HUES64 (cell line): ENCODE measurements at regions not wholly inside any gene's neighbourhood (a gene's known extent, or its start where the extent isn't known, plus 50 kb on each side); places are given as distances from the start of the nearest gene placed in this dataset.

Source experiments
- H3K27ac ChIP-seq: 2 replicates; pipeline ENCODE4 v1.7.0; 2013; ENCODE audit warnings: low read depth, low read length, inconsistent platforms
- H3K27me3 ChIP-seq: 2 replicates; pipeline ENCODE4 v1.6.1; 2013; ENCODE audit warnings: mild to moderate bottlenecking, low read length; ENCODE audit not compliant: insufficient read depth
- H3K36me3 ChIP-seq: 2 replicates; pipeline ENCODE4 v1.6.1; 2013; ENCODE audit warnings: mild to moderate bottlenecking, low read length; ENCODE audit not compliant: insufficient read depth
- H3K4me1 ChIP-seq: 2 replicates; pipeline ENCODE4 v1.6.1; 2013; ENCODE audit warnings: mild to moderate bottlenecking, low read length, moderate library complexity; ENCODE audit not compliant: insufficient read depth
- H3K4me3 ChIP-seq: 2 replicates; pipeline ENCODE4 v1.5.1; 2013; ENCODE audit warnings: mild to moderate bottlenecking, low read length, moderate library complexity
- H3K9ac ChIP-seq: 2 replicates; pipeline ENCODE4 v1.6.1; 2013; ENCODE audit warnings: mild to moderate bottlenecking, low read depth, low read length
- H3K9me3 ChIP-seq: 2 replicates; pipeline ENCODE4 v1.6.1; 2013; ENCODE audit warnings: low read depth, low read length; ENCODE audit not compliant: insufficient read depth
- WGBS: fragments of 150-250, 120-280 bp; methylation state at CpG from one replicate; pipeline ENCODE4 v1.1.7; 2013; ENCODE audit warnings: missing lambda C conversion rate; 5-methylcytosine and 5-hydroxymethylcytosine counted together

GRCh38 chr5:86837610-86838009 is 219.9 kb downstream of the COX7C start:
- WGBS: 82% methylated on average over 1 of the region's 2 CpGs
- Histone ChIP-seq H3K27ac (no peak overlapping the region), H3K36me3 (no peaks in the 10 kb centered on the region), H3K4me1 (no peaks in the 10 kb centered on the region), H3K9me3 (no peaks in the 10 kb centered on the region), H3K9ac (no peak overlapping the region), H3K4me3 (no peak overlapping the region), H3K27me3 (no peaks in the 10 kb centered on the region)

DNA sequence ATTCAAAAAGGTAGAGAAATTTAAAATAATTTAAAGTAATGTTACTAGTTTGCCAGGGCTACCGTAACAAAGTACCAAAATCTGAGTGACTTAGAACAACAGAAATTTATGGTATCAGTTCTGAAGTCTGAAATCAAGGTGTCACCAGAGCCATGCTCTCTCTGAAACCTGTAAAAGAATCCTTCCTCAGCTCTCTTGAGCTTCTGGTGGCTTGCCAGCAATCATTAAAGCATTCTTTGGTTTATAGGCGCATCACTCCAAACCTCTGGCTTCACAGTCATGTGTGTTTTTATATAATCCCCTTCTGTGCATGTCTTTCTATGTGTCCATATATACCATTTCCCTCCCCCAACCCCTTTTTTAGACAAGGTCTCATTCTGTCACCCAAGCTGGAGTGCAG is 220.3 kb downstream of the COX7C start:
- no peaks in the 10 kb centered on the region for H3K27me3 ChIP-seq
- H3K27ac ChIP-seq: no peak overlapping the region
- H3K9me3 ChIP-seq: no peaks in the 10 kb centered on the region
- H3K9ac ChIP-seq: no peak overlapping the region
- H3K36me3 ChIP-seq: no peaks in the 10 kb centered on the region
- H3K4me3 ChIP-seq: no peak overlapping the region
- no peaks in the 10 kb centered on the region for H3K4me1 ChIP-seq
- 92% methylated on average over 2 of the region's 2 CpGs for WGBS

GRCh38 chr5:86841000-86841644 is 223.4 kb downstream of the COX7C start:
- Histone ChIP-seq H3K4me3 (no peak overlapping the region), H3K4me1 (no peaks in the 10 kb centered on the region), H3K36me3 (no peaks in the 10 kb centered on the region), H3K27me3 (no peaks in the 10 kb centered on the region), H3K27ac (no peak overlapping the region), H3K9me3 (no peaks in the 10 kb centered on the region), H3K9ac (no peak overlapping the region)
- WGBS: 89% methylated on average over 3 of the region's 3 CpGs

DNA sequence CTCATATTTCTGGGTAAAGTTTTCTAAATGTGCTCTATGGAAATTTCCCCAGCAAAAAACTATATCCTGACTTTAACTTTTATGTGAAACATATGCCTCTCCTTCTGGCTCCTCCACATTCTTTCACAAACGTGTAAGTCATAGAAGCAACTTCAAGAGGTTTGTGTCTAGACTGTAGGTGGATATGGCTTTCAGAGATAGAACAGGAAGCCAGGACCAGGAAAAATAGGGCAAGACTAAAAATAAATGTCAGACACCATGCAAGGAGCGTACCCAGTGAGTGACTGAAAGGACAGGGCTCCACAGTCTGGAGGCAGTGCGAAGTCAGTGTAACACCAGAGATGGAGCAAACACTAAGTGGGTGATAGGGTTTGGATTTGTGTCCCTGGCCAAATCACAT is 240.7 kb downstream of the COX7C start:
- WGBS: 97% methylated on average over 3 of the region's 3 CpGs
- Histone ChIP-seq H3K4me1 (peaks cover 5% of the 10 kb centered on the region; the same call in 1 of the 2 replicates), H3K9ac (no peak overlapping the region), H3K9me3 (no peaks in the 10 kb centered on the region), H3K4me3 (no peak overlapping the region), H3K27me3 (no peaks in the 10 kb centered on the region), H3K27ac (no peak overlapping the region), H3K36me3 (no peaks in the 10 kb centered on the region)

- 88% methylated on average over 2 of the region's 2 CpGs for WGBS
- Histone ChIP-seq H3K4me3 (no peak overlapping the region), H3K9ac (no peak overlapping the region), H3K36me3 (no peaks in the 10 kb centered on the region), H3K27ac (no peak overlapping the region), H3K9me3 (no peaks in the 10 kb centered on the region), H3K27me3 (no peaks in the 10 kb centered on the region), H3K4me1 (peaks cover 14% of the 10 kb centered on the region; the same call in 1 of the 2 replicates)
Measured at GRCh38 chr5:86861512-86861911, 243.8 kb downstream of the COX7C start.

DNA sequence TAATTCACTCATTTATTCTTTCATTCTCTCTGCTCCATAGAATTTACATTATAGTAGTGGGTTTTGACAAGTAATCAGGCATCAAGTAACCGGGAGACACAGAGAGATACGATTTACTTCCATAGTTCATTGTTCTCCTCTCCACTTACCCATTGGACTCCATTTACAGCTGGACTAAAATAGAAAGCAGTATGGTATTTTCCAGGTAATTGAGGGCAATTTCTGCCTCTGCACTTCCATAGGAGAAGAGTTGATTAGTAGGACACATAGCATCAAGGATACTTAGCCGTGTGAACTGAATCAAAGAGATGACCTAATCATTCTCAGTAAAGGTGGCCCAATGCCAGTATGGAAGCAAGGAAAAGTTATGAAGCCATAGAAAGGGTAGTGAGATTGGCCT is 244.4 kb downstream of the COX7C start:
- WGBS: 83% methylated on average over 1 of the region's 3 CpGs
- Histone ChIP-seq H3K9ac (no peak overlapping the region), H3K27ac (no peak overlapping the region), H3K9me3 (no peaks in the 10 kb centered on the region), H3K36me3 (no peaks in the 10 kb centered on the region), H3K27me3 (no peaks in the 10 kb centered on the region), H3K4me1 (peaks cover 14% of the 10 kb centered on the region; the same call in 1 of the 2 replicates), H3K4me3 (no peak overlapping the region)

GRCh38 chr5:86864051-86864450 is 246.3 kb downstream of the COX7C start:
- Histone ChIP-seq H3K36me3 (no peaks in the 10 kb centered on the region), H3K9ac (no peak overlapping the region), H3K9me3 (no peaks in the 10 kb centered on the region), H3K4me1 (peaks cover 14% of the 10 kb centered on the region; the same call in 1 of the 2 replicates), H3K27ac (no peak overlapping the region), H3K4me3 (no peak overlapping the region), H3K27me3 (no peaks in the 10 kb centered on the region)
- 95% methylated on average over 4 of the region's 4 CpGs for WGBS

DNA sequence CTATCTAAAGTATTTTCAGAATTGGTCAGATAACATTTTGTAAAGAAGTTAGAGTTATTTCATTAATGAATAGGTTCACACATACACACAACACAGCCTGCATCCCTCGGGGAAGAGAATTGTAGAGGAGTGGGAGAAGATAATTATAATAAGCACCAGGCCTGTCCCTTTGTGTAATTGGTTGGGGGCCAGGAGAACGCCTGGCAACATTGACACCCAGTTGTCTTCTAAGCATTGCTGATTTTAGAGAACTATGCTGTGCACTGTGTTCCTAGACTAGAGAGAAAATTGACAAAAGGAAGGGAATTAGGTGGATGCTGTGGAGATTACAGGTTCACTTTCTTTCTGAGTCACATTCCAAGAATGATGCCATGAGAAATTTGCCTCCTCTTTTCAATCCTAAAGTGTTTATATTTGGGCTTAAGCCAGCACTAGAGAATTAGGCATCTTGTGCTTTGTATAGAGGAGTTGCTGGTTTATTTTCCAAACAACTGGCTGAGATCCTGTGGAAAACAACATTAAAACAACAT is 247.6 kb downstream of the COX7C start:
- H3K4me1 ChIP-seq: peaks cover 14% of the 10 kb centered on the region; the same call in 1 of the 2 replicates
- no peak overlapping the region for H3K27ac ChIP-seq
- no peaks in the 10 kb centered on the region for H3K36me3 ChIP-seq
- no peak overlapping the region for H3K9ac ChIP-seq
- WGBS: 94% methylated on average over 2 of the region's 2 CpGs
- H3K27me3 ChIP-seq: no peaks in the 10 kb centered on the region
- H3K4me3 ChIP-seq: no peak overlapping the region
- no peaks in the 10 kb centered on the region for H3K9me3 ChIP-seq

- Histone ChIP-seq H3K36me3 (no peaks in the 10 kb centered on the region), H3K27ac (no peak overlapping the region), H3K9ac (no peak overlapping the region), H3K27me3 (no peaks in the 10 kb centered on the region), H3K9me3 (no peaks in the 10 kb centered on the region), H3K4me1 (peaks cover 14% of the 10 kb centered on the region; the same call in 1 of the 2 replicates), H3K4me3 (no peak overlapping the region)
- 86% methylated on average over 1 of the region's 1 CpG for WGBS
Measured at GRCh38 chr5:86866036-86866435, 248.3 kb downstream of the COX7C start.

DNA sequence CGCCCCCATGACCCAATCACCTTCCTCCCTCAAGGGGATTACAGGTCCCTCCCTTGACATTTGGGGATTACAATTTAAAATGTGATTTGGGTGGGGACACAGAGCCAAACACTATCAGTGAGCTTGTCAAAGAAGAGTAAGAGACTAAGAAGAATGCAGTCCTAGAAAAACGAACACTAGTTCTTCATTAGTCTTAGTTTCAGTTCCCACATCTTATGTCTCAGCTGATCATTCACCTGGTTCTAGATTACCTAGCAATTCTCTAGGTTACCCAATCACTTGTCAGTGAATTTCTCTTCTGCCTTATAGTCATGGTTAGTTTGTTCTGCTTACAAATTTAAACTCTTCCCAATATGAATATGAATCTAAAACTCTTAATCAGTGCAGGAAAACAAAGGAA is 251.5 kb downstream of the COX7C start:
- Histone ChIP-seq H3K9me3 (no peaks in the 10 kb centered on the region), H3K36me3 (no peaks in the 10 kb centered on the region), H3K4me1 (peaks cover 13% of the 10 kb centered on the region; the same call in 1 of the 2 replicates), H3K27ac (no peak overlapping the region), H3K4me3 (no peak overlapping the region), H3K27me3 (no peaks in the 10 kb centered on the region), H3K9ac (no peak overlapping the region)
- 95% methylated on average over 2 of the region's 2 CpGs for WGBS

GRCh38 chr5:86875539-86875938 is 257.8 kb downstream of the COX7C start:
- H3K9me3 ChIP-seq: no peaks in the 10 kb centered on the region
- WGBS: 97% methylated on average over 2 of the region's 2 CpGs
- H3K4me3 ChIP-seq: no peak overlapping the region
- no peaks in the 10 kb centered on the region for H3K27me3 ChIP-seq
- H3K4me1 ChIP-seq: peaks cover 12% of the 10 kb centered on the region
- H3K27ac ChIP-seq: no peak overlapping the region
- no peak overlapping the region for H3K9ac ChIP-seq
- H3K36me3 ChIP-seq: no peaks in the 10 kb centered on the region

GRCh38 chr5:86878250-86878649 is 260.5 kb downstream of the COX7C start:
- H3K27ac ChIP-seq: no peak overlapping the region
- H3K27me3 ChIP-seq: no peaks in the 10 kb centered on the region
- H3K9ac ChIP-seq: no peak overlapping the region
- H3K9me3 ChIP-seq: no peaks in the 10 kb centered on the region
- no peaks in the 10 kb centered on the region for H3K36me3 ChIP-seq
- H3K4me3 ChIP-seq: no peak overlapping the region
- peaks cover 10% of the 10 kb centered on the region for H3K4me1 ChIP-seq
